Fibroblast of skin of right quadriceps (primary cell): ENCODE measurements at regions not wholly inside any gene's neighbourhood (a gene's known extent, or its start where the extent isn't known, plus 50 kb on each side); places are given as distances from the start of the nearest gene placed in this dataset.

Source experiments
- DNase-seq: peaks from one replicate; pipeline ENCODE4 v3.0.0-alpha.2; 2013

- peak; percentile 41 for DNase-seq
Measured at GRCh38 chr2:118223511-118223991, 135.3 kb downstream of the INSIG2 start.

GRCh38 chr2:118222672-118223421, 134.6 kb downstream of the INSIG2 start:
- DNase-seq, result peak; percentile 8

GRCh38 chr2:118222273-118222594, 134.0 kb downstream of the INSIG2 start:
- no peak for DNase-seq

GRCh38 chr2:118221536-118222272, 133.4 kb downstream of the INSIG2 start:
- peak; percentile 78 for DNase-seq

- DNase-seq, result no peak
Measured at GRCh38 chr2:118219611-118220010, 131.3 kb downstream of the INSIG2 start.

GRCh38 chr2:118216224-118216623, 128.0 kb downstream of the INSIG2 start:
- DNase-seq, result no peak

- DNase-seq, result no peak
Measured at GRCh38 chr2:118209727-118210126, 121.5 kb downstream of the INSIG2 start.

GRCh38 chr2:118207889-118208288, 119.6 kb downstream of the INSIG2 start:
- no peak for DNase-seq

- peak; percentile 45 for DNase-seq
Measured at GRCh38 chr2:118202707-118203303, 114.5 kb downstream of the INSIG2 start.

- no peak for DNase-seq
Measured at GRCh38 chr2:118198268-118198667, 110.0 kb downstream of the INSIG2 start.

GRCh38 chr2:118197011-118197675, 108.9 kb downstream of the INSIG2 start:
- DNase-seq, result no peak

- no peak for DNase-seq
Measured at GRCh38 chr2:118190474-118190873, 102.2 kb downstream of the INSIG2 start.

- no peak for DNase-seq
Measured at GRCh38 chr2:118186858-118187254, 98.6 kb downstream of the INSIG2 start.

GRCh38 chr2:118186110-118186857, 98.0 kb downstream of the INSIG2 start:
- DNase-seq, result peak; percentile 87

- peak; percentile 58 for DNase-seq
Measured at GRCh38 chr2:118185210-118186109, 97.2 kb downstream of the INSIG2 start.

GRCh38 chr2:118183381-118183780, 95.1 kb downstream of the INSIG2 start:
- DNase-seq, result no peak

GRCh38 chr2:118179445-118179844, 91.2 kb downstream of the INSIG2 start:
- DNase-seq, result no peak

GRCh38 chr2:118177884-118178283, 89.6 kb downstream of the INSIG2 start:
- no peak for DNase-seq

- DNase-seq, result no peak
Measured at GRCh38 chr2:118177318-118177717, 89.0 kb downstream of the INSIG2 start.

- no peak for DNase-seq
Measured at GRCh38 chr2:118176601-118177000, 88.3 kb downstream of the INSIG2 start.

- no peak for DNase-seq
Measured at GRCh38 chr2:118171546-118171945, 83.3 kb downstream of the INSIG2 start.
